Endothelial cell of umbilical vein (primary cell): ENCODE measurements at regions not wholly inside any gene's neighbourhood (a gene's known extent, or its start where the extent isn't known, plus 50 kb on each side); places are given as distances from the start of the nearest gene placed in this dataset.

Experiments used
- BruUV-seq: library from RNA; stranded (reverse); fragments of 400-500 nt; replicated peaks from 2 replicates; lab custom pipeline; 2021; lab: Mats Ljungman, UMichigan
- CTCF ChIA-PET: fragments of 300-600, 350-600 bp; sonication (Branson Sonifier 250); formaldehyde crosslinking; loops from one replicate; lab custom pipeline; 2021; ENCODE audit warnings: antibody characterized with exemption, inconsistent platforms; lab: Charles Lee
- POLR2A ChIA-PET: fragments of 300-600, 350-600 bp; sonication (Branson Sonifier 250); formaldehyde crosslinking; loops from one replicate; lab custom pipeline; 2021; ENCODE audit warnings: antibody characterized with exemption, inconsistent platforms; lab: Charles Lee
- DNase-seq: peaks from one replicate; pipeline ENCODE4 v3.0.0-alpha.2; 2011; ENCODE audit warnings: low read depth, low spot score
- FAIRE-seq: peaks from 2 replicates; lab custom pipeline; 2011; peaks lifted over from hg19 to GRCh38; lab: Jason Lieb, UNC
- H2AFZ ChIP-seq: 2 replicates; pipeline ENCODE4 v1.6.0; 2012; ENCODE audit warnings: low read depth, low read length, control low read depth, inconsistent platforms
- H3K27ac ChIP-seq: 2 replicates; pipeline ENCODE4 v1.5.1; 2011; ENCODE audit warnings: low read depth, mild to moderate bottlenecking, control low read depth, low read length, moderate library complexity; ENCODE audit not compliant: insufficient read depth
- H3K27me3 ChIP-seq, 2 experiments: 2 replicates each; pipeline versions ENCODE4 v1.6.0 to v1.6.1; 2011; ENCODE audit warnings: low read length in 2 of 2, mixed read lengths in 1 of 2; ENCODE audit not compliant: control insufficient read depth in 2 of 2, insufficient read depth in 2 of 2
- H3K36me3 ChIP-seq, 2 experiments: 2 replicates in 1 of 2; 3 replicates in 1 of 2; pipeline ENCODE4 v1.5.1; 2011; ENCODE audit warnings: low read length in 2 of 2, mild to moderate bottlenecking in 1 of 2, moderate library complexity in 1 of 2; ENCODE audit not compliant: control insufficient read depth in 2 of 2, insufficient read depth in 2 of 2; ENCODE audit errors: extremely low read depth in 1 of 2
- H3K4me1 ChIP-seq: 3 replicates; pipeline ENCODE4 v1.5.1; 2011; ENCODE audit warnings: mild to moderate bottlenecking, low read length; ENCODE audit not compliant: control insufficient read depth, insufficient read depth; ENCODE audit errors: extremely low read depth
- H3K4me2 ChIP-seq: 2 replicates; pipeline ENCODE4 v1.6.1; 2011; ENCODE audit warnings: low read length, control low read depth, mixed read lengths; ENCODE audit not compliant: insufficient read depth
- H3K4me3 ChIP-seq, 3 experiments: fragments of 200-600 bp in 1 of 3; sonication (generic), shearing (Covaris generic) in 1 of 3; replicated peaks in 1 of 3; 2 replicates each; pipeline ENCODE4 v1.5.1; 2011 to 2016; ENCODE audit warnings: control low read depth in 3 of 3, low read length in 3 of 3, mild to moderate bottlenecking in 2 of 3, inconsistent platforms in 1 of 3, low read depth in 1 of 3, moderate library complexity in 1 of 3; ENCODE audit not compliant: insufficient read depth in 1 of 3
- H3K79me2 ChIP-seq: 2 replicates; pipeline ENCODE4 v1.6.0; 2012; ENCODE audit warnings: low read length, inconsistent platforms; ENCODE audit not compliant: control insufficient read depth, insufficient read depth
- H3K9ac ChIP-seq: replicated peaks from 2 replicates; pipeline ENCODE3; 2011; ENCODE audit warnings: low read length, control low read depth; ENCODE audit not compliant: insufficient read depth; ENCODE audit errors: extremely low read depth
- H3K9me1 ChIP-seq: replicated peaks from 3 replicates; pipeline ENCODE4 v1.6.0; 2011; ENCODE audit warnings: mild to moderate bottlenecking, low read length; ENCODE audit not compliant: control insufficient read depth, insufficient read depth; ENCODE audit errors: extremely low read depth
- H3K9me3 ChIP-seq: replicated peaks from 2 replicates; pipeline ENCODE4 v1.5.1; 2012; ENCODE audit warnings: low read length, inconsistent platforms; ENCODE audit not compliant: control insufficient read depth, insufficient read depth
- H4K20me1 ChIP-seq: replicated peaks from 2 replicates; pipeline ENCODE3; 2011; ENCODE audit warnings: mild to moderate bottlenecking, low read length; ENCODE audit not compliant: control insufficient read depth, insufficient read depth; ENCODE audit errors: extremely low read depth
- EZH2 ChIP-seq: IDR thresholded peaks from 2 replicates; pipeline ENCODE4 v1.6.1; 2012; ENCODE audit warnings: borderline replicate concordance, low read depth, mild to moderate bottlenecking, moderate library complexity, low read length, inconsistent platforms; ENCODE audit not compliant: severe bottlenecking
- FOS ChIP-seq: IDR thresholded peaks from 2 replicates; pipeline ENCODE4 v1.6.1; 2011; ENCODE audit warnings: mild to moderate bottlenecking, low read length, moderate library complexity, borderline replicate concordance; ENCODE audit not compliant: insufficient read depth
- GATA2 ChIP-seq: IDR thresholded peaks from 2 replicates; pipeline ENCODE4 v1.7.0; 2011; ENCODE audit warnings: low read depth, mild to moderate bottlenecking, moderate library complexity, mixed read lengths, low read length; ENCODE audit not compliant: insufficient read length, insufficient read depth
- MAX ChIP-seq: IDR thresholded peaks from 2 replicates; pipeline ENCODE4 v1.6.1; 2011; ENCODE audit not compliant: insufficient read depth, insufficient read length
- POLR2A ChIP-seq: IDR thresholded peaks from 2 replicates; pipeline ENCODE4 v1.6.1; 2012; ENCODE audit warnings: low read depth, mild to moderate bottlenecking, control low read depth, low read length
- POLR2AphosphoS5 ChIP-seq: IDR thresholded peaks from 2 replicates; pipeline ENCODE4 v1.6.1; 2012; ENCODE audit warnings: low read depth, mild to moderate bottlenecking, control low read depth, low read length, moderate library complexity; ENCODE audit not compliant: insufficient read depth
- dilution Hi-C: fragments of 300-500 bp; cut with MboI; formaldehyde crosslinking; loops from one replicate; pipeline ENCODE4 v1.15.0; 2019; ENCODE audit warnings: low sequenced_read_pairs; ENCODE audit not compliant: extremely low pct_ligation_motif_present
- intact Hi-C: fragments of 100-400 bp; cut with micrococcal nuclease; formaldehyde crosslinking; loops from one replicate; pipeline ENCODE4 v1.10.0; 2022

- Histone ChIP-seq H3K9me1 (no peaks in the 10 kb centered on the region), H2AFZ (no peak overlapping the region), H3K27ac (no peak overlapping the region), H3K79me2 (no peaks in the 10 kb centered on the region), H4K20me1 (no peaks in the 10 kb centered on the region), H3K4me2 (no peak overlapping the region), H3K4me1 (no peaks in the 10 kb centered on the region), H3K36me3 (no peaks in the 10 kb centered on the region), H3K27me3 (no peaks in the 10 kb centered on the region), H3K9me3 (no peaks in the 10 kb centered on the region), H3K9ac (no peak overlapping the region), H3K4me3 (no peak overlapping the region)
- CTCF ChIA-PET: no interaction called here
- dilution Hi-C loops (no loop called here), intact Hi-C loops (no loop called here)
- TF ChIP-seq EZH2 (no peak), FOS (no peak), MAX (no peak), GATA2 (no peak), POLR2AphosphoS5 (no peak), POLR2A (no peak)
- no peak for DNase-seq
- no peak for FAIRE-seq
- POLR2A ChIA-PET: no interaction called here
- BruUV-seq: no TSS peak
Observed at GRCh38 chr3:137925080-137925479, 84.9 kb upstream of the CLDN18 start.

GRCh38 chr3:137926991-137927390, 83.0 kb upstream of the CLDN18 start:
- CTCF ChIA-PET: no interaction called here
- no peak for TF ChIP-seq GATA2

More at GRCh38 chr3:137926991-137927390, 83.0 kb upstream of the CLDN18 start:
- intact Hi-C loops: no loop called here
- Histone ChIP-seq H3K4me1 (no peaks in the 10 kb centered on the region), H3K4me3 (no peak overlapping the region), H3K27me3 (no peaks in the 10 kb centered on the region), H3K79me2 (no peaks in the 10 kb centered on the region), H3K36me3 (no peaks in the 10 kb centered on the region), H3K9me1 (no peaks in the 10 kb centered on the region), H4K20me1 (no peaks in the 10 kb centered on the region), H3K9ac (no peak overlapping the region), H2AFZ (no peak overlapping the region), H3K4me2 (no peak overlapping the region), H3K27ac (no peak overlapping the region), H3K9me3 (no peaks in the 10 kb centered on the region)
- FAIRE-seq: no peak
- POLR2A ChIA-PET: no interaction called here
- dilution Hi-C loops: no loop called here
- no TSS peak for BruUV-seq
- no peak for DNase-seq
